GM12878 (cell line): ENCODE measurements at regions not wholly inside any gene's neighbourhood (a gene's known extent, or its start where the extent isn't known, plus 50 kb on each side); places are given as distances from the start of the nearest gene placed in this dataset.

Experiments used
- CTCF ChIP-seq, 3 experiments: IDR thresholded peaks in 2 of 3; conservative IDR thresholded peaks in 1 of 3; 2 replicates each; pipeline ENCODE4 v1.5.1; 2011; ENCODE audit warnings: low read depth in 3 of 3, low read length in 3 of 3, mild to moderate bottlenecking in 3 of 3, control low read depth in 2 of 3, moderate library complexity in 2 of 3, inconsistent platforms in 1 of 3, mixed read lengths in 1 of 3; ENCODE audit not compliant: control insufficient read depth in 2 of 3, insufficient read depth in 1 of 3; ENCODE audit errors: extremely low read depth in 1 of 3
- LARP7 ChIP-seq: fragments of 450-650 bp; IDR thresholded peaks from 2 replicates; pipeline ENCODE4 v1.6.1; 2017; ENCODE audit warnings: mild to moderate bottlenecking
- TARDBP ChIP-seq: IDR thresholded peaks from 2 replicates; pipeline ENCODE4 v1.6.1; 2016; ENCODE audit warnings: borderline replicate concordance
- TF ChIP-seq, protein P1 (sequence below): fragments of 450-650 bp; IDR thresholded peaks from 2 replicates; pipeline ENCODE4 v1.6.1; 2016; ENCODE audit warnings: mild to moderate bottlenecking, moderate library complexity, borderline replicate concordance

- TF ChIP-seq LARP7 (no peak), TARDBP (no peak), CTCF (IDR thresholded peaks at IDR 0.05 in 2 of 3, conservative IDR thresholded peaks at IDR 0.05 in 1 of 3; ENCODE audit: control insufficient read depth in 2 of 3, extremely low read depth in 1 of 3, insufficient read depth in 1 of 3, low read depth in 3 of 3, low read length in 3 of 3) (no peak)
- TF ChIP-seq, protein P1, sequence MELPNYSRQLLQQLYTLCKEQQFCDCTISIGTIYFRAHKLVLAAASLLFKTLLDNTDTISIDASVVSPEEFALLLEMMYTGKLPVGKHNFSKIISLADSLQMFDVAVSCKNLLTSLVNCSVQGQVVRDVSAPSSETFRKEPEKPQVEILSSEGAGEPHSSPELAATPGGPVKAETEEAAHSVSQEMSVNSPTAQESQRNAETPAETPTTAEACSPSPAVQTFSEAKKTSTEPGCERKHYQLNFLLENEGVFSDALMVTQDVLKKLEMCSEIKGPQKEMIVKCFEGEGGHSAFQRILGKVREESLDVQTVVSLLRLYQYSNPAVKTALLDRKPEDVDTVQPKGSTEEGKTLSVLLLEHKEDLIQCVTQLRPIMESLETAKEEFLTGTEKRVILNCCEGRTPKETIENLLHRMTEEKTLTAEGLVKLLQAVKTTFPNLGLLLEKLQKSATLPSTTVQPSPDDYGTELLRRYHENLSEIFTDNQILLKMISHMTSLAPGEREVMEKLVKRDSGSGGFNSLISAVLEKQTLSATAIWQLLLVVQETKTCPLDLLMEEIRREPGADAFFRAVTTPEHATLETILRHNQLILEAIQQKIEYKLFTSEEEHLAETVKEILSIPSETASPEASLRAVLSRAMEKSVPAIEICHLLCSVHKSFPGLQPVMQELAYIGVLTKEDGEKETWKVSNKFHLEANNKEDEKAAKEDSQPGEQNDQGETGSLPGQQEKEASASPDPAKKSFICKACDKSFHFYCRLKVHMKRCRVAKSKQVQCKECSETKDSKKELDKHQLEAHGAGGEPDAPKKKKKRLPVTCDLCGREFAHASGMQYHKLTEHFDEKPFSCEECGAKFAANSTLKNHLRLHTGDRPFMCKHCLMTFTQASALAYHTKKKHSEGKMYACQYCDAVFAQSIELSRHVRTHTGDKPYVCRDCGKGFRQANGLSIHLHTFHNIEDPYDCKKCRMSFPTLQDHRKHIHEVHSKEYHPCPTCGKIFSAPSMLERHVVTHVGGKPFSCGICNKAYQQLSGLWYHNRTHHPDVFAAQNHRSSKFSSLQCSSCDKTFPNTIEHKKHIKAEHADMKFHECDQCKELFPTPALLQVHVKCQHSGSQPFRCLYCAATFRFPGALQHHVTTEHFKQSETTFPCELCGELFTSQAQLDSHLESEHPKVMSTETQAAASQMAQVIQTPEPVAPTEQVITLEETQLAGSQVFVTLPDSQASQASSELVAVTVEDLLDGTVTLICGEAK = no peak
Observed at GRCh38 chr5:155134130-155134529, 120.6 kb downstream of the KIF4B start.
